HG02840 (cell line): ENCODE measurements at regions not wholly inside any gene's neighbourhood (a gene's known extent, or its start where the extent isn't known, plus 50 kb on each side); places are given as distances from the start of the nearest gene placed in this dataset.
"Not testable (repeated sequence)": the region's sequence is repeated elsewhere in the genome, so short reads cannot be mapped to it uniquely, and the experiment has no call there.

Experiments used
- ATAC-seq: cut with Tn5 transposase; IDR thresholded peaks from one replicate; pipeline ENCODE4 v1.9.1; 2021; ENCODE audit warnings: mild to moderate bottlenecking, moderate library complexity, moderate number of reproducible peaks; ENCODE audit not compliant: unreplicated experiment, low FRiP score

- no peak for ATAC-seq
Measured at GRCh38 chr17:71085238-71086033, 916.1 kb downstream of the KCNJ2 start.

GRCh38 chr17:71089431-71089830, 920.1 kb downstream of the KCNJ2 start:
- no peak for ATAC-seq

GRCh38 chr17:71098071-71098470, 928.7 kb downstream of the KCNJ2 start:
- no peak for ATAC-seq

GRCh38 chr17:71099003-71099714, 929.8 kb downstream of the KCNJ2 start:
- ATAC-seq: no peak

GRCh38 chr17:71102777-71103176, 933.4 kb downstream of the KCNJ2 start:
- ATAC-seq: no peak

- no peak for ATAC-seq
Measured at GRCh38 chr17:71104225-71104624, 934.9 kb downstream of the KCNJ2 start.

GRCh38 chr17:71106056-71106455, 936.7 kb downstream of the KCNJ2 start:
- ATAC-seq: not testable (repeated sequence)

- ATAC-seq: no peak
Measured at GRCh38 chr17:71107136-71107535, 937.8 kb downstream of the KCNJ2 start.

- no peak for ATAC-seq
Measured at GRCh38 chr17:71109697-71110096, 940.4 kb downstream of the KCNJ2 start.

GRCh38 chr17:71110326-71110725, 941.0 kb downstream of the KCNJ2 start:
- no peak for ATAC-seq

- no peak for ATAC-seq
Measured at GRCh38 chr17:71111460-71111859, 942.1 kb downstream of the KCNJ2 start.

- no peak for ATAC-seq
Measured at GRCh38 chr17:71111934-71112333, 942.6 kb downstream of the KCNJ2 start.

- ATAC-seq: no peak
Measured at GRCh38 chr17:71113347-71113746, 944.0 kb downstream of the KCNJ2 start.

GRCh38 chr17:71114911-71115668, 945.8 kb downstream of the KCNJ2 start:
- ATAC-seq: no peak

- ATAC-seq: no peak
Measured at GRCh38 chr17:71115669-71115972, 946.3 kb downstream of the KCNJ2 start.

GRCh38 chr17:71117466-71117865, 948.1 kb downstream of the KCNJ2 start:
- no peak for ATAC-seq

GRCh38 chr17:71118039-71118438, 948.7 kb downstream of the KCNJ2 start:
- no peak for ATAC-seq

GRCh38 chr17:71127416-71127815, 958.1 kb downstream of the KCNJ2 start:
- ATAC-seq: no peak

- no peak for ATAC-seq
Measured at GRCh38 chr17:71142333-71142732, 973.0 kb downstream of the KCNJ2 start.

GRCh38 chr17:71145486-71145885, 975.3 kb upstream of the SOX9 start:
- ATAC-seq: no peak

- no peak for ATAC-seq
Measured at GRCh38 chr17:71147906-71148305, 972.9 kb upstream of the SOX9 start.
